ENCODE measurements at regions not wholly inside any gene's neighbourhood (a gene's known extent, or its start where the extent isn't known, plus 50 kb on each side); places are given as distances from the start of the nearest gene placed in this dataset.

DNA sequence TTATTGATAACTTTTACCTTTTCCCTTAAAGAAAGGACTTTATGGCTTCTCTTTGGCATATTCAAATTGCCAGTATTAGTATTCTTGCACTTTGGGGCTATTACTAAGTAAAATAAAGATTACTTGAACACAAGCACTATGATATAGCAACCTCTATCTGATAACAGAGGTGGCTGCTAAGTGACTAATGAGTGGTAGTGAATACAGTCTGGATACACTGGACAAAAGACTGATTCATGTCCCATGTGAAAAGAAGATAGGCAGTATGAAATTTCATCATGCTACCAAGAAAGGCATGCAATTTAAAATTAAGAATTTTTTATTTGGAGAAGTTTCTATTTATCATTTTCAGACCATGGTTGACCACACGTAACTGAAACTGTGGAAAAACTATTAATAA, 399.9 kb downstream of the FSCB start:
- Mint-ChIP-seq H3K4me3 (ENCODE audit: low read depth) (no peak overlapping the region), H3K27me3 (no peaks in the 10 kb centered on the region), H3K4me1 (ENCODE audit: low read depth) (no peaks in the 10 kb centered on the region), H3K27ac (no peak overlapping the region), H3K9me3 (ENCODE audit: low read depth) (peaks cover 11% of the 10 kb centered on the region), H3K36me3 (ENCODE audit: insufficient read depth) (no peaks in the 10 kb centered on the region)
- TF ChIP-seq, protein P1, sequence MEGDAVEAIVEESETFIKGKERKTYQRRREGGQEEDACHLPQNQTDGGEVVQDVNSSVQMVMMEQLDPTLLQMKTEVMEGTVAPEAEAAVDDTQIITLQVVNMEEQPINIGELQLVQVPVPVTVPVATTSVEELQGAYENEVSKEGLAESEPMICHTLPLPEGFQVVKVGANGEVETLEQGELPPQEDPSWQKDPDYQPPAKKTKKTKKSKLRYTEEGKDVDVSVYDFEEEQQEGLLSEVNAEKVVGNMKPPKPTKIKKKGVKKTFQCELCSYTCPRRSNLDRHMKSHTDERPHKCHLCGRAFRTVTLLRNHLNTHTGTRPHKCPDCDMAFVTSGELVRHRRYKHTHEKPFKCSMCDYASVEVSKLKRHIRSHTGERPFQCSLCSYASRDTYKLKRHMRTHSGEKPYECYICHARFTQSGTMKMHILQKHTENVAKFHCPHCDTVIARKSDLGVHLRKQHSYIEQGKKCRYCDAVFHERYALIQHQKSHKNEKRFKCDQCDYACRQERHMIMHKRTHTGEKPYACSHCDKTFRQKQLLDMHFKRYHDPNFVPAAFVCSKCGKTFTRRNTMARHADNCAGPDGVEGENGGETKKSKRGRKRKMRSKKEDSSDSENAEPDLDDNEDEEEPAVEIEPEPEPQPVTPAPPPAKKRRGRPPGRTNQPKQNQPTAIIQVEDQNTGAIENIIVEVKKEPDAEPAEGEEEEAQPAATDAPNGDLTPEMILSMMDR (IDR thresholded peaks at IDR 0.05; ENCODE audit: unreplicated experiment): no peak
- no peak for DNase-seq (ENCODE audit: low spot score, unreplicated experiment)

DNA sequence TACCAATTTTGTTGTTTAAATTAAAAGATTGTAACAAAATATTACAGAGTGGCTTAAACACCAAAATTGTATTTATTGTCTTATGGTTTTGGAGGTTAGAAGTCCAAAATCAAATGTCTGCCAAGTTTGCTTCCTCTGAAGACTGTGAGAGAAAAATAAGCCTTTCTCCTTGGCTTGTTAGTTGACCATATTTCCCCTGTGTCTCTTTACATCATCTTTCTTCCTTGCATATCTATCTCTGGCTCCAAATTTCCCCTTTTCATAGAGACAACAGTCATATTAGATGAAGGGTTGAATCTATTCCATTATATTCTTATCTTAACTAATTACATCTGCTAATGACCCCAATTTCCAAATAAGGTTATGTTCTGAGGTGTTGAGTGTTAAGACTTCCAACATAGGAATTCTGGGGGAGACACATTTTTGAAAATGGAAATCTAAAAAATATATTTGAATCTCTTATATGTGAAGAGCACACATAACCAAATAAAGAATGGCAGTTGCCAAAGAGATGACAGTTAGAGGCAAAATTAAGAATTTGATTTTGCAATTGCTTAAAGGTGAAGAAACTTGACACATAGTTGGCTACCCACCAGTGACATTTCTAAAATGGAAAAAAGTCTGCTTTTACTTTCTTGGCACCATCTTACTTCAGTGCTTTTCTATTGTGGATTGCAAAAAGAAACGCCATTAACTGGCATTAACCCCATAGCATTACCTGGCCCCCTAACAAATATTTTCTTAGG, 407.2 kb downstream of the FSCB start:
- H3K27me3 Mint-ChIP-seq: no peaks in the 10 kb centered on the region
- TF ChIP-seq, protein P1 (IDR thresholded peaks at IDR 0.05; ENCODE audit: unreplicated experiment): no peak
- H3K27ac Mint-ChIP-seq: no peak overlapping the region
- peaks cover 7% of the 10 kb centered on the region for H3K9me3 Mint-ChIP-seq (ENCODE audit: low read depth)
- DNase-seq (ENCODE audit: low spot score, unreplicated experiment): no peak
- H3K4me1 Mint-ChIP-seq (ENCODE audit: low read depth): peaks cover 3% of the 10 kb centered on the region
- H3K4me3 Mint-ChIP-seq (ENCODE audit: low read depth): no peak overlapping the region
- no peaks in the 10 kb centered on the region for H3K36me3 Mint-ChIP-seq (ENCODE audit: insufficient read depth)

DNA sequence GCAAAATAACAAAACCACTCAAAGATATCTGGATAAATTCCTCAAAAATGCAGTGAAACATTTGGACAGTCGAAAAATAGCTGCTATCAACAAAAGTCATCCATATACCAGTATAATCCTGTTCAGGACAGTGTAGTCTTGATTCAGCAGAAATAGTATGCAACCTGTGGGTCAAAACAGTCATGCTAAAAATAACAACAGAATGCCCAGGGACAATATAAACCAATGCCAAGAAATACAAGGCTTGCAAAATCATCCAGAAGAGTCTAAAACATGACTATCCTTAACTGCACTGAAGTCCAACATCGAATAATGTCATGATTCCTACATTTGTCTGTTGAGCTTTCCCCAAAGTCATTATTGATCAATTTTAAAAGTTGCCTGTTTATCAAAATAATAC, 425.9 kb downstream of the FSCB start:
- TF ChIP-seq, protein P1 (IDR thresholded peaks at IDR 0.05; ENCODE audit: unreplicated experiment): no peak
- Mint-ChIP-seq H3K27me3 (no peaks in the 10 kb centered on the region), H3K9me3 (ENCODE audit: low read depth) (no peaks in the 10 kb centered on the region)

DNA sequence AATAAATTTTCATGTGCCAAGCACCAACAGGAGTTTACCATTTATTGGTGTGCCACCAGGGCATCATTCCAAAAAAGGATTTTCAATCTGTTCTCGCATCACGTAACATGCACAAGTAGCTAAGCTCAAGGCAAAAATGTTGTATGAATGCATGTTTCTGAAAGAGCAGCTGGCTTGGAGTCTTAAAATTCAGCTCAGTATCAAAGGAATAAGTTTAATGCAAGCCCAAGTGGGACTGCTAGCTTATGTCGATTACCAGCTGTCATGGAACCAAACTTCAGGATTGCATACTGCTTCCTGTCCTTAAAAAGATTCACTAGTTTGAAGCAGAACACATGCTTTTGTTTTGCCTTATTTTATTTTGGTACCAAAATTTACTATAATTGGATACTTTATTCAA, 437.0 kb downstream of the FSCB start:
- H3K36me3 Mint-ChIP-seq (ENCODE audit: insufficient read depth): no peaks in the 10 kb centered on the region
- H3K27me3 Mint-ChIP-seq: no peaks in the 10 kb centered on the region
- no peak overlapping the region for H3K27ac Mint-ChIP-seq

More for the DNA sequence above, 425.9 kb downstream of the FSCB start:
- Mint-ChIP-seq H3K36me3 (ENCODE audit: insufficient read depth) (no peaks in the 10 kb centered on the region), H3K27ac (no peak overlapping the region), H3K4me3 (ENCODE audit: low read depth) (no peak overlapping the region), H3K4me1 (ENCODE audit: low read depth) (no peaks in the 10 kb centered on the region)
- DNase-seq (ENCODE audit: low spot score, unreplicated experiment): no peak

DNA sequence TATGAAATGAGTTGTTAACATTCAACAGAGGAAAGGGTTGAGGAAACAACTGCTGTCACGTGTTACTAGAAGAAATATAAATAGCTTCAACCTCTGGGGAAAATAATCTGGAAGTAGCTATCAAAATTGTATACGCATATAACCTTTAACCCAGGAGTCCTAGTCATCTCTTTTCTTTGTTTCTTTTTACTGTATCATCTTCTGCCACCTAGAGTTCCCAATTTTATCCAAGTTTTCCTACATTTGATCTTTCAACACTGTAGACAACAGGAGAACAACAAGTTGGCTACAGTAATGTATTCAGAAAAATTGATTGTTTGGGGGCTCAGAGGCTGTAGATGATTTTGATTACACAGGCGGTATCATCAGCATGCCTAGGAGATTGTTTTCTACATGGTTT, 453.7 kb downstream of the FSCB start:
- DNase-seq (ENCODE audit: low spot score, unreplicated experiment): no peak
- H3K4me1 Mint-ChIP-seq (ENCODE audit: low read depth): peaks cover 3% of the 10 kb centered on the region
- no peaks in the 10 kb centered on the region for H3K36me3 Mint-ChIP-seq (ENCODE audit: insufficient read depth)
- no peaks in the 10 kb centered on the region for H3K27me3 Mint-ChIP-seq
- H3K9me3 Mint-ChIP-seq (ENCODE audit: low read depth): no peaks in the 10 kb centered on the region
- H3K4me3 Mint-ChIP-seq (ENCODE audit: low read depth): no peak overlapping the region
- no peak overlapping the region for H3K27ac Mint-ChIP-seq
- TF ChIP-seq, protein P1 (IDR thresholded peaks at IDR 0.05; ENCODE audit: unreplicated experiment): no peak

More for the DNA sequence above, 437.0 kb downstream of the FSCB start:
- H3K9me3 Mint-ChIP-seq (ENCODE audit: low read depth): peaks cover 6% of the 10 kb centered on the region
- TF ChIP-seq, protein P1 (IDR thresholded peaks at IDR 0.05; ENCODE audit: unreplicated experiment): no peak
- no peaks in the 10 kb centered on the region for H3K4me1 Mint-ChIP-seq (ENCODE audit: low read depth)
- no peak for DNase-seq (ENCODE audit: low spot score, unreplicated experiment)
- no peak overlapping the region for H3K4me3 Mint-ChIP-seq (ENCODE audit: low read depth)
